Stimulated activated CD8-positive, alpha-beta memory T cell treated with anti-CD3 and anti-CD28 coated beads, Interleukin-7, amount 100 ng/mL, for 24 hours (primary cell): ENCODE measurements at regions not wholly inside any gene's neighbourhood (a gene's known extent, or its start where the extent isn't known, plus 50 kb on each side); places are given as distances from the start of the nearest gene placed in this dataset.

Experiments used
- DNase-seq: peaks from one replicate; pipeline ENCODE4 v3.0.0-alpha.2; 2020; ENCODE audit warnings: low read depth

DNA sequence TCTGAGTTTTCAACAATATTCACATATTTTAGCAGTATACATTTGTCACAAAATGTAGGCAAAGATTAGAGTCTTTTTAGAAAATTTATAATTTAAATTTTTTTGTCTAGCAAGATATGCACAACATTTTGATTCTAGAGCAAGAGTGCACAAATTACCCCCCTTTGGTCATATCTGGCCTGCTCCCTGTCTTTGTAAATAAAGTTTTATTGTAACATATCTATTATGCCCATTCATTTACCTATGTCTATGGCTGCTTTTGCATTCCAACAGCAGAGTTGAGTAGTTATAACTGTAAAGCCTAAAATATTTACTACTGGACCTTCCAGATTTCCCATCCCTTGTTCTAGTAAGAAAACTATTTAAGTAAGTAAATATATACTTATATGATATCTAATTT lies 430.7 kb downstream of the EDEM1 start:
- no peak for DNase-seq

DNA sequence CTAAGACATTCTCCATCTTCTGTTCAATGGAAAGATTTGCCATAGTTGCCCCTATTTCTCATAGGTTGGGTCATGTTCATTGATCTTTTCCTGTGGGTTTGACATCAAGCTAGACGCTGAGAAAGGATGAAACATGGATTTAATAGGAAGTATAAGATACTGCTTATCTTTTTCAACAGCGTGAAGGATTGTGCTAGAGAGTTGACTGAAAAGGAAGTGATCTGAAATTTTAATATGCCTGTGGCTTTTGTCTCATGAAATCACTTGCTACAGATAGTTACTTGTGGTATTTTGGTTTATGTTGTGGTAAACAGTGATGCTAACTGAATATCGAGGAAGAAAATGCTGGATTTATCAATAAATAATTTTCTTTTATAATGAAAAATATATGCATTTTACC lies 442.9 kb downstream of the EDEM1 start:
- DNase-seq, result no peak

DNA sequence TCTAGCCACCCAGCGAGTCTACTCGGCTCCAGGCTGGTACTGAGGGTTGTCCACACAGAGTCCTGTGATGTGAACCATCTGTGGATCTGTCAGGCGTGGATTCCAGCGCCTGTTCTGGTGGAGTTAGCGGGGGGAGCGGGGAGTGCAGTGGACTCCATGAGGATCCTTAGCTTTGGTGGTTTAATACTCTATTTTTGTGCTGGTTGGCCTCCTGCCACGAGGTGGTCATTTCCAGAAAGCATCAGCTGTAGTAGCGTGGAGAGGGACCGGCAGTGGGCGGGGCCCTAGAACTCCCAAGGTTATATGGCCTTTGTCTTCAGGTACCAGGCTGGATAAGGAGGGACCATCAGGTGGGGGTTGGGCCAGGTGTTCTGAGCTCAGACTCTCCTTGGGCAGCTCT lies 446.5 kb downstream of the EDEM1 start:
- no peak for DNase-seq

DNA sequence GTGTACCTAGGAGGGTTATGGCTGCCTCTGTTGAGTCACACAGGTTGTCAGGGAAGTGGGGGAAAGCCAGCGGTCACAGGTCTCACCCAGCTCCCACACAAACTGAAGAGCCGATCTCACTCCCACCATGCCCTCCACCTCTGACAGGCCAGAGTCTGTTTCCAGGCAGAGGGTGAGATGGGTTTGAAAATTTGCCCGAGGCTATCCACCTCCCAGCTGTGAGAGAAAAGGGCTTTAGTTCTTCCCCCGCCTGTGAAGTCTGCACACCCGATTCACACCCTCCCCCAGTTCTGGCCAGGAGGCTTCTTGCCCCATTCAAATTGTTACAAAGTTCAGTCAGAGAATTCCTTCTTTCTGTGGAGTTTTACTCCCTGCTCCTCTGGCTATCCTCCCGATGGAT lies 446.9 kb downstream of the EDEM1 start:
- DNase-seq, result no peak

- no peak for DNase-seq
Measured at GRCh38 chr3:5635746-5636145, 448.2 kb downstream of the EDEM1 start.

GRCh38 chr3:5638550-5638949 lies 451.0 kb downstream of the EDEM1 start:
- DNase-seq, result no peak

DNA sequence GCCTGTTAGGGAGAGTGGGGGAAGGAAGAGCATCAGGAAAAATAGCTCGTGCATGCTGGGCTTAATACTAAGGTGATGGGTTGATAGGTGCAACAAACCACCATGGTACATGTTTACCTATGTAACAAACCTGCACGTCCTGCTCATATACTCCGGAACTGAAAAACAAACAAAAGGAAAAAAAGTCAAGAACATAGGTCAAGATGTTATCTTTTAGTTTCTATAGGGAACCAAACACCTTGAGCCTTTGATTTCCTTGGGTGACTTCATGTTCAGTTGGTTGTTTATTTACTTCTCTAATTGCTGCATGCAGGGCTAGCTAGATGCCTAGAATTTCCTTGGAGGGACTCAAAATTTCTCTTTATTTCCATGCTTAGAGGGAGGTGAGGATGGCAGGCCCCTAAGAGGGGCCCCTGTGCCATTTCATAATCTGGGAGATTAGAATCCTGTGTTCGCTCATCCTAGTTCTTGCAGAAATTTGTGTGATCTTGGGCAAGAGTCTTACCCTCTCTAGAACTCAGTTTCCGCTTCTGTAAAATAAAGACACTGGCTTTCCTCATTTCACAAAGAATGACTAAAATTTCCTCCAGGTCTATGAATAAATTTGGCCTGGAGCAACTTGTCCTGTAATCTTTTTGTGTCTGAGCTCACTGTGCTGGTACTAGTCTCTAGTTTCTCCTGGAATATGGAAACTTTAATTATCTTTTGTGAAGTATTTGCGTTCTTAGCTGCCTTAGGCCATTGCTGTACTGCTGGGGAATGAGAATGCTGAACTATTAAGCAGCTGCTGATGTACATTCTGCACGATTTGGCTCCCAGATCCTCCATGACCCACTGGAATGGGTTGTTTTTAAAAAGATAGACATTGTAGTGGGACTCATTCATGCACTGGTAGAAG lies 457.5 kb downstream of the EDEM1 start:
- no peak for DNase-seq

- no peak for DNase-seq
Measured at GRCh38 chr3:5645692-5646410, 458.3 kb downstream of the EDEM1 start.

DNA sequence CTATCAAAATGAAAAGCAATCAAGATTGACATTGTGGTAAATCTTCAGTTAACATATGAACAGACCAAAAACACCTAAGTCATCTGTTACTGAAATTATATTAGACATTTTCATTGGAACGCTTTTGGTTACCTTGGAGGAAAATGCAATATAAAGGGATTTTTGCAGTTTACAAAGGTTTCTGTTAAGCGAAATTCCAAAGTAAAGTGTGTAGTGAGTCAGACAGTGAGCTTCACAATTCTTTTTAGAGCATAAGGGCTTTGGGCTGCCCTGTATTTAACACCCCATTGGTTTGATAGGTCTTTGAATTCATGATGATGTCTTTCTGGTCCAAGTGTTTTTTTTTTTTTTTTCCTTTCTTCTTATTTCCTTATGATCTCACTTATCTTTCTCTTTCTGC lies 462.8 kb downstream of the EDEM1 start:
- DNase-seq, result no peak

GRCh38 chr3:5651351-5651750 lies 463.8 kb downstream of the EDEM1 start:
- DNase-seq, result no peak

DNA sequence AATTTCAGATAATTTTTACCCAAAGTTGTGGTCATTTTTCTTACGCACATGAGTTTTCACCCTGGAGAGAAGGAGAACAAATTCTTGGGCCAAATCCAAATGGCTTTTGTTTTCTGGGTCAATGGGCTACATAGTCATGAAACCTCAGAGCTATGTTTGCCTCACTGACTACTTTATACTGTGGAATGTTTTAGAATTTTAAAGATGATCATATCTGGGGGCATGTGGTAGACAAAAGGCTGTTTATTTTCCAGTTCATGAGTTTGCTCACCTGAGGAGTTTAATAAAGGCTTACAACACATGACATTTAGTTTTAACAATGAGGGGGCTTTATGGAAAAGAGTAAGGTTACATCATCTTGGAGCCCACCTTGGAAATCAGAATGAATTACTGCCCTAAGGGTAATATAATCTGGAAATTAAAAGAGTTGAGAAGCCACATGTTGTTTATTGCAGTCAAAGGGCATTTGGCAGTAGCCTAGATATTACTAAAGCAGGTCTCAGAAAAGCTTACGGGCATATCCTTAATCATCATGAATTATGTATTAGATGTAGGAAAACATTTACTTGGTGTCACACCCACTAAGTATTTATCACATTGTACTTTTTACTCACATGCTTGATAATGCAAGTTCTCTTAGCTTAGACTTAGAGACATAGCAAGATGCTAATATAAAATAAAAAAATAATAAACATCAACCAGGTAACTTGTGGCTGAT lies 466.1 kb downstream of the EDEM1 start:
- DNase-seq, result no peak

DNA sequence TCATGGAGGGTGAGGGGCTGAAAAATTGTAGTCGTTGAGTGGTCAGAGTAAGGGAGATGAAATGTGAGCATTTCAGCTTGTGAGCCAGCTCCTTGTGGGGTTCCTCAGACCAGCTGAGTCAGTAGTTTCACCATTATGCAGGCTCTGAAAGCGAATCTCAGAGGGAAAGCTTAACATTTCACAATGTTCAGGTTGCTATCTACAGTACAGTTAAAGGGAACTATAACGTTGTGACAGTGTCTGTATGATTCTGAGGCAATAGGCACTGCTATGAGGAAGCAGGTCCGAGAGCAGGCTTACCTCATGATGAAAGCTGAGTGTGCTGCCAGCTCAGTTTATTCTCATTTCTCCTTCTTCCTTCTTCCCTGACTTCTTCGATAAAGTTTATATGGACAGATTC lies 469.6 kb downstream of the EDEM1 start:
- DNase-seq, result no peak

DNA sequence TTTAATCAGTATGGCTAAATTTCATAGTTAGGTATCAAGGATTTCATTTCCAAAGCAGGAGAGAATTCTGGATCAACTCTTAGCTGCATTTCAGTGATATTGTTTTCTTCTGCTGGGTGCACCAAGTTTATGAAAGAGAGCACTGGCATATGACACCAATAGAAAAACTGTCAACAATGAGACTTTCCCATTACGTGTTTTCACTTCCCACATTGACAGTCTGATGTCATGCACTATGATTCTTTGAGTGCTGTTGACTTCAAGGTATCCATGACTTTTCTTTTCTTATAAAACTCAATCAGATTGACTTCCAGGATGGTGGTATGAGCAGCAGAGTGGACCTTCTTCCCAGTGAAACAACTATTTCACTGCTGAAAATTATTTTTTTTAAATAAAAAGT lies 476.1 kb downstream of the EDEM1 start:
- no peak for DNase-seq

DNA sequence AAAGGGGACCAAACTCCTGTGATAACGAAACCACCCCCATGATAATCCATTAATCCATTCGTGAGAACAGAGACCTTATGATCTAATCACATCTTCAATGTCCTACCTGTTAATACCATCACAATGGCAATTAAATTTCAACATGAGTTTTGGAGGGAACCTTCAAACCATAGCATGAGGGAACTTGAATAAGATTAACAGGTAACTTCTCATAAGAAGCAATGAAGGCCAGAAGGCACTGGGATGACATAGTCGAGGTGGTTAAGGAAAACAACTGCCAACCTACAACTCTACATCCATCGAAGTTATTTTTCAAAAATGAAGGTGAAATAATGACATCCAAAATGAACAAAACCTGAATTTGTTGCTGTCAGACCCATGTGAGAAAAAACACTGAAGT lies 478.9 kb downstream of the EDEM1 start:
- DNase-seq, result no peak

GRCh38 chr3:5673521-5673920 lies 486.0 kb downstream of the EDEM1 start:
- DNase-seq, result no peak

GRCh38 chr3:5675319-5675718 lies 487.8 kb downstream of the EDEM1 start:
- no peak for DNase-seq

DNA sequence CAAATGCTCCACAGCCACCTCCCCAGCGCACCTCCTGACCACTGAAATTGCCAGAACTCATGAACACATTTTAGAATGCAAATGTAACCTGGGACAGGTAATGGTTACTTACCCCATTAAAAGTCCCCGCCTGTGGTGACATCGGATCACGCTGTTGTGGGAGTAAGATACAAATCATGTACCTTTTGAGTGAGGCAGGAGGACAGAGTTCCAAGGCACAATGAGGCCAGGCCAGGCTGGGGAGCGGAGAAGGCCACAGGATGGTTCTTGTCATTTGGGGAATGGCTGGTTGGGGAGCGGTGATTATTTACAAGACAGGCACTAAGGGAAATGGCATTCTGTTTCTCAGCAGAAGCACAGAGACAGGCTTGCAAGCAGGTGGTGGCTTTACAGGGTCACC lies 490.0 kb downstream of the EDEM1 start:
- DNase-seq, result no peak

- no peak for DNase-seq
Measured at GRCh38 chr3:5678248-5678647, 490.7 kb downstream of the EDEM1 start.

- no peak for DNase-seq
Measured at GRCh38 chr3:5678844-5679243, 491.3 kb downstream of the EDEM1 start.

GRCh38 chr3:5687230-5687629 lies 499.7 kb downstream of the EDEM1 start:
- no peak for DNase-seq

DNA sequence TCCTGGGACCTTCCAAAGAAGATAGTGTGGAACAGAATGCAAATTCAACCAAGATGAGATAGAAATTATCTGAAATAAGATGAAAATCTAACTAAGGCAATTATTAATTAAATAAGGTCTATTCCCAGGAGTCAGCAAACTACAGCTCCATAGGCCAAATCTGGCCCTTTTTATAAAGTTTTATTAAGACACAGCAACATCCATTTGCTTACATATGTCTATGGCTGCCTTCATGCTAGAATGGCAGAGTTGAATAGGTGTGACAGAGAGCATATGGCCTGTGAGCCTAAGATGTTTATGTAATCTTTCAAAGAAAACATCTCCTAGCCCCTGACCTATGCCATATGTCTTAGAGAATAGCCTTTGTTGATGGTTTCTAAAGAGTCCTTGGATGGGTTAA lies 503.0 kb downstream of the EDEM1 start:
- no peak for DNase-seq

- no peak for DNase-seq
Measured at GRCh38 chr3:5690904-5691532, 503.5 kb downstream of the EDEM1 start.
